Astrocyte (in vitro differentiated cells and primary cell): ENCODE measurements at regions not wholly inside any gene's neighbourhood (a gene's known extent, or its start where the extent isn't known, plus 50 kb on each side); places are given as distances from the start of the nearest gene placed in this dataset.

Experiments used
- DNase-seq: peaks from one replicate; pipeline ENCODE4 v3.0.0-alpha.2; 2010; ENCODE audit warnings: low read depth
- FAIRE-seq: peaks from 2 replicates; lab custom pipeline; 2011; peaks lifted over from hg19 to GRCh38; lab: Jason Lieb, UNC
- H2AFZ ChIP-seq: 2 replicates; pipeline ENCODE4 v1.6.0; 2012; ENCODE audit warnings: low read depth, low read length, inconsistent platforms
- H3K27ac ChIP-seq: 2 replicates; pipeline ENCODE4 v1.5.1; 2011; ENCODE audit warnings: low read depth, low read length, inconsistent platforms
- H3K27me3 ChIP-seq: 2 replicates; pipeline ENCODE4 v1.6.0; 2011; ENCODE audit warnings: low read length, inconsistent platforms; ENCODE audit not compliant: insufficient read depth
- H3K36me3 ChIP-seq: 2 replicates; pipeline ENCODE4 v1.5.1; 2011; ENCODE audit warnings: low read length, inconsistent platforms; ENCODE audit not compliant: insufficient read depth
- H3K4me1 ChIP-seq: 2 replicates; pipeline ENCODE4 v1.5.1; 2011; ENCODE audit warnings: low read length, inconsistent platforms; ENCODE audit not compliant: insufficient read depth
- H3K4me2 ChIP-seq: 2 replicates; pipeline ENCODE4 v1.6.0; 2012; ENCODE audit warnings: low read length, inconsistent platforms
- H3K4me3 ChIP-seq: 2 replicates; pipeline ENCODE4 v1.5.1; 2011; ENCODE audit warnings: low read depth, mild to moderate bottlenecking, low read length, inconsistent platforms; ENCODE audit not compliant: insufficient read depth
- H3K79me2 ChIP-seq: 2 replicates; pipeline ENCODE4 v1.6.0; 2012; ENCODE audit warnings: mild to moderate bottlenecking, low read length, inconsistent platforms; ENCODE audit not compliant: insufficient read depth
- H3K9ac ChIP-seq: 2 replicates; pipeline ENCODE4 v1.6.0; 2012; ENCODE audit warnings: mild to moderate bottlenecking, low read length, inconsistent platforms
- H3K9me3 ChIP-seq: 2 replicates; pipeline ENCODE4 v1.5.1; 2012; ENCODE audit warnings: low read depth, mild to moderate bottlenecking, low read length, inconsistent platforms; ENCODE audit not compliant: insufficient read depth
- H4K20me1 ChIP-seq: 2 replicates; pipeline ENCODE4 v1.6.0; 2012; ENCODE audit warnings: low read length, inconsistent platforms; ENCODE audit not compliant: insufficient read depth
- H3K27ac Mint-ChIP-seq: one replicate; pipeline ENCODE4 v1.8.0; 2021; ENCODE audit warnings: mild to moderate bottlenecking, mixed read lengths; ENCODE audit not compliant: unreplicated experiment
- H3K27me3 Mint-ChIP-seq: one replicate; pipeline ENCODE4 v1.8.0; 2021; ENCODE audit warnings: low read depth, mixed read lengths; ENCODE audit not compliant: unreplicated experiment
- H3K36me3 Mint-ChIP-seq: one replicate; pipeline ENCODE4 v1.8.0; 2021; ENCODE audit warnings: low read depth, mixed read lengths; ENCODE audit not compliant: unreplicated experiment
- H3K4me1 Mint-ChIP-seq: one replicate; pipeline ENCODE4 v1.8.0; 2021; ENCODE audit warnings: low read depth, mixed read lengths; ENCODE audit not compliant: unreplicated experiment
- H3K4me3 Mint-ChIP-seq: one replicate; pipeline ENCODE4 v1.8.0; 2021; ENCODE audit warnings: mild to moderate bottlenecking, moderate library complexity, mixed read lengths; ENCODE audit not compliant: unreplicated experiment
- H3K9me3 Mint-ChIP-seq: one replicate; pipeline ENCODE4 v1.8.0; 2021; ENCODE audit warnings: mild to moderate bottlenecking, mixed read lengths; ENCODE audit not compliant: unreplicated experiment
- EZH2 ChIP-seq: IDR thresholded peaks from 2 replicates; pipeline ENCODE4 v1.6.1; 2012; ENCODE audit warnings: mild to moderate bottlenecking, low read length, inconsistent platforms; ENCODE audit not compliant: insufficient read depth
- TF ChIP-seq, protein P1 (sequence below): IDR thresholded peaks from 2 replicates; pipeline ENCODE4 v1.5.1; 2011; ENCODE audit warnings: low read depth, mild to moderate bottlenecking, inconsistent platforms, low read length, moderate library complexity; ENCODE audit not compliant: insufficient read depth

DNA sequence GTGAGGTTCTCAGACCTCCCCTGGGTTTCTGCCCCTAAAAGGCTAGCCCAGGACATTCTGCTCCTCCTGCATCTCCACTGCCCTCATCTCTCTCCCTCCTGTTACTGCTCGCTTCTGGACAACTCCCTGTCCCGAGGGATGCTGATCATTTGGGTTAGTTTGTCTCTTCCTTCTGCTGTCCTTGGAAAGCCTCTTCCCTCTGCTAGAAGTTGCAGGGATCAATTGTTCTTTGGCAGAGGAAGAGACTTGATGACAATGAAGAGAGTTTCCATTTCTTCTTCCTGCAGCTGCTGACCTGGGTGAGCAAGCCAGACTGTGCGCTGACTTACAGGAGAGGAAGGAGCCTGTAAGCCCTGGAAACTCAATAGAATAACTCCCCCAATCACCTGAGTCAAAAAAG is 68.9 kb downstream of the RDH14 start:
- Mint-ChIP-seq H3K36me3 (no peaks in the 10 kb centered on the region), H3K9me3 (no peaks in the 10 kb centered on the region), H3K4me1 (no peaks in the 10 kb centered on the region), H3K4me3 (no peak overlapping the region), H3K27ac (no peak overlapping the region), H3K27me3 (peaks cover 11% of the 10 kb centered on the region)
- no peaks in the 10 kb centered on the region for H3K4me1 ChIP-seq
- DNase-seq = no peak
- H3K4me3 ChIP-seq = no peak overlapping the region
- no peaks in the 10 kb centered on the region for H4K20me1 ChIP-seq
- no peak overlapping the region for H3K4me2 ChIP-seq
- no peaks in the 10 kb centered on the region for H3K9me3 ChIP-seq
- no peak overlapping the region for H3K27ac ChIP-seq
- no peak for TF ChIP-seq EZH2
- TF ChIP-seq, protein P1, sequence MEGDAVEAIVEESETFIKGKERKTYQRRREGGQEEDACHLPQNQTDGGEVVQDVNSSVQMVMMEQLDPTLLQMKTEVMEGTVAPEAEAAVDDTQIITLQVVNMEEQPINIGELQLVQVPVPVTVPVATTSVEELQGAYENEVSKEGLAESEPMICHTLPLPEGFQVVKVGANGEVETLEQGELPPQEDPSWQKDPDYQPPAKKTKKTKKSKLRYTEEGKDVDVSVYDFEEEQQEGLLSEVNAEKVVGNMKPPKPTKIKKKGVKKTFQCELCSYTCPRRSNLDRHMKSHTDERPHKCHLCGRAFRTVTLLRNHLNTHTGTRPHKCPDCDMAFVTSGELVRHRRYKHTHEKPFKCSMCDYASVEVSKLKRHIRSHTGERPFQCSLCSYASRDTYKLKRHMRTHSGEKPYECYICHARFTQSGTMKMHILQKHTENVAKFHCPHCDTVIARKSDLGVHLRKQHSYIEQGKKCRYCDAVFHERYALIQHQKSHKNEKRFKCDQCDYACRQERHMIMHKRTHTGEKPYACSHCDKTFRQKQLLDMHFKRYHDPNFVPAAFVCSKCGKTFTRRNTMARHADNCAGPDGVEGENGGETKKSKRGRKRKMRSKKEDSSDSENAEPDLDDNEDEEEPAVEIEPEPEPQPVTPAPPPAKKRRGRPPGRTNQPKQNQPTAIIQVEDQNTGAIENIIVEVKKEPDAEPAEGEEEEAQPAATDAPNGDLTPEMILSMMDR = no peak
- H3K9ac ChIP-seq = no peak overlapping the region
- no peak overlapping the region for H2AFZ ChIP-seq
- FAIRE-seq = no peak
- H3K27me3 ChIP-seq = peaks cover 12% of the 10 kb centered on the region
- H3K79me2 ChIP-seq = no peaks in the 10 kb centered on the region
- no peaks in the 10 kb centered on the region for H3K36me3 ChIP-seq

GRCh38 chr2:18490901-18491300 is 69.6 kb downstream of the RDH14 start:
- no peak overlapping the region for H3K27ac ChIP-seq
- no peak overlapping the region for H2AFZ ChIP-seq
- no peaks in the 10 kb centered on the region for H4K20me1 ChIP-seq
- H3K36me3 ChIP-seq = no peaks in the 10 kb centered on the region
- H3K4me1 ChIP-seq = no peaks in the 10 kb centered on the region
- H3K4me3 ChIP-seq = no peak overlapping the region
- DNase-seq (no peak), FAIRE-seq (no peak)
- H3K4me2 ChIP-seq = no peak overlapping the region
- H3K27ac Mint-ChIP-seq = no peak overlapping the region
- H3K4me1 Mint-ChIP-seq = no peaks in the 10 kb centered on the region
- H3K4me3 Mint-ChIP-seq = no peak overlapping the region
- H3K27me3 Mint-ChIP-seq = peaks cover 11% of the 10 kb centered on the region
- H3K79me2 ChIP-seq = no peaks in the 10 kb centered on the region
- H3K36me3 Mint-ChIP-seq = no peaks in the 10 kb centered on the region
- H3K9ac ChIP-seq = no peak overlapping the region
- TF ChIP-seq, protein P1 = no peak
- TF ChIP-seq EZH2 = no peak
- peaks cover 10% of the 10 kb centered on the region for H3K27me3 ChIP-seq
- no peaks in the 10 kb centered on the region for H3K9me3 Mint-ChIP-seq
- no peaks in the 10 kb centered on the region for H3K9me3 ChIP-seq

DNA sequence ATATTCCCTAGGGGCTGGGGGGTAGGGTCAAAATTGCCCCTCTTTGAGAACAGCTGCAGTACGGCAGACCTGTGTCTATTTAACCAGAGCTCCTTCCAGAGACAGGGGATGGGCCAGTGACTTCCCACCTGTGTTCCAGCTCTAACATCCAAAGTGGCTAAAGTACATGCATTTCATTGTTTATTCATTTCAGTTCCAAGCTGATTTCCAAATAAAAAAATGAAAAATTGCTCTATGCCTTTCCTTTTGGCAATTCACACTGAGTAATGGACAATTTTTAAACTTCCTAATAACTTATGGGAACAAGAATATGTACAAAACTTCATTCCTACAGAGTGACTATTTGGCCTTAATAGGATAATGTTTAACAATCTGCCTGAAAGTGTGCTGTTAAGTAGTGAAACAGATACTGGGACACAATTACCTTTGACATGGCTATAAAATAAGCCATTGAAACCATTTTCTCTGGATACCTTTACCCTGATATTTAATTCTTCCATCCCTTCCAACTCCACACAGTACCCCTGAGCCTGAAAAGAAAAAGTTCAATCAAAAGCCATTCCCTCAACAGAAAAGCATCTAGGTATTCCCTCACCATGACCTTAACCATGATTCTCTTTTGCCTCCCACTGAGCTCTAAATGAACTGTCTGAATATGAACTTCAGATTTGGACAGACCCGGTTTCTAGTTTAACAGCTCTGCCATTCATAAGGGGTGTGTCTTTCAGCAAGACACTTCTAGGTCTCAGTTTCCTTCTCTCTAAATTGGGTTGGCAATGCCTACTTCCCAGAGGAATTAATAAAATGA is 73.1 kb downstream of the RDH14 start:
- no peak for TF ChIP-seq EZH2
- TF ChIP-seq, protein P1 = no peak
- Histone ChIP-seq H3K9ac (no peak overlapping the region), H3K4me1 (no peaks in the 10 kb centered on the region), H3K36me3 (no peaks in the 10 kb centered on the region), H3K27me3 (peaks cover 2% of the 10 kb centered on the region), H2AFZ (no peak overlapping the region), H4K20me1 (no peaks in the 10 kb centered on the region), H3K4me3 (no peak overlapping the region), H3K79me2 (no peaks in the 10 kb centered on the region), H3K9me3 (no peaks in the 10 kb centered on the region), H3K4me2 (no peak overlapping the region), H3K27ac (no peak overlapping the region)
- H3K27ac Mint-ChIP-seq = no peak overlapping the region
- H3K36me3 Mint-ChIP-seq = no peaks in the 10 kb centered on the region
- H3K9me3 Mint-ChIP-seq = no peaks in the 10 kb centered on the region
- H3K4me1 Mint-ChIP-seq = no peaks in the 10 kb centered on the region
- H3K27me3 Mint-ChIP-seq = peaks cover 3% of the 10 kb centered on the region
- no peak overlapping the region for H3K4me3 Mint-ChIP-seq
- FAIRE-seq (peak; percentile 32), DNase-seq (no peak)
